GM12873 (cell line): ENCODE measurements at regions not wholly inside any gene's neighbourhood (a gene's known extent, or its start where the extent isn't known, plus 50 kb on each side); places are given as distances from the start of the nearest gene placed in this dataset.

Experiments
- CTCF ChIP-seq: IDR thresholded peaks from 2 replicates; pipeline ENCODE4 v1.5.1; 2012; ENCODE audit warnings: low read depth, mild to moderate bottlenecking, moderate library complexity, low read length, control low read depth; ENCODE audit not compliant: insufficient read depth; ENCODE audit errors: missing control alignments

GRCh38 chr3:33943277-33943676, 144.8 kb downstream of the PDCD6IP start:
- no peak for TF ChIP-seq CTCF

- no peak for TF ChIP-seq CTCF
These were observed 149.1 kb downstream of the PDCD6IP start for GRCh38 chr3:33947272-33948195.

GRCh38 chr3:33949074-33949473, 150.6 kb downstream of the PDCD6IP start:
- TF ChIP-seq CTCF, result no peak

- peak; percentile 47 for TF ChIP-seq CTCF
These were observed 156.5 kb downstream of the PDCD6IP start for GRCh38 chr3:33954956-33955355.

GRCh38 chr3:33956206-33956605, 157.8 kb downstream of the PDCD6IP start:
- no peak for TF ChIP-seq CTCF

- no peak for TF ChIP-seq CTCF
These were observed 158.3 kb downstream of the PDCD6IP start for GRCh38 chr3:33956776-33957175.

- TF ChIP-seq CTCF, result no peak
These were observed 158.7 kb downstream of the PDCD6IP start for GRCh38 chr3:33957176-33957575.
